HG02588 (cell line): ENCODE measurements at regions not wholly inside any gene's neighbourhood (a gene's known extent, or its start where the extent isn't known, plus 50 kb on each side); places are given as distances from the start of the nearest gene placed in this dataset.

Experiments used
- ATAC-seq: cut with Tn5 transposase; IDR thresholded peaks from one replicate; pipeline ENCODE4 v1.9.1; 2021; ENCODE audit warnings: mild to moderate bottlenecking, moderate library complexity; ENCODE audit not compliant: unreplicated experiment

- no peak for ATAC-seq
These were observed 167.0 kb upstream of the TCERG1L start for GRCh38 chr10:131478377-131478989.

GRCh38 chr10:131480066-131480465, 168.5 kb upstream of the TCERG1L start:
- no peak for ATAC-seq

- ATAC-seq = no peak
These were observed 169.3 kb upstream of the TCERG1L start for GRCh38 chr10:131480861-131481260.

- ATAC-seq = no peak
These were observed 174.2 kb upstream of the TCERG1L start for GRCh38 chr10:131485732-131486131.

- ATAC-seq = no peak
These were observed 176.3 kb upstream of the TCERG1L start for GRCh38 chr10:131487822-131488221.

- no peak for ATAC-seq
These were observed 179.6 kb upstream of the TCERG1L start for GRCh38 chr10:131490991-131491594.

GRCh38 chr10:131492211-131492857, 180.8 kb upstream of the TCERG1L start:
- no peak for ATAC-seq

- ATAC-seq = no peak
These were observed 181.9 kb upstream of the TCERG1L start for GRCh38 chr10:131493432-131493831.

GRCh38 chr10:131494451-131494850, 182.9 kb upstream of the TCERG1L start:
- ATAC-seq = no peak

GRCh38 chr10:131495224-131495623, 183.7 kb upstream of the TCERG1L start:
- ATAC-seq = no peak

- no peak for ATAC-seq
These were observed 184.4 kb upstream of the TCERG1L start for GRCh38 chr10:131495892-131496291.

- ATAC-seq = no peak
These were observed 185.0 kb upstream of the TCERG1L start for GRCh38 chr10:131496351-131497052.

GRCh38 chr10:131499566-131499965, 188.0 kb upstream of the TCERG1L start:
- ATAC-seq = no peak

GRCh38 chr10:131500181-131500580, 188.7 kb upstream of the TCERG1L start:
- no peak for ATAC-seq

GRCh38 chr10:131500892-131501291, 189.4 kb upstream of the TCERG1L start:
- ATAC-seq = no peak

GRCh38 chr10:131503992-131504391, 192.5 kb upstream of the TCERG1L start:
- no peak for ATAC-seq

GRCh38 chr10:131511391-131511790, 199.9 kb upstream of the TCERG1L start:
- ATAC-seq = no peak

- ATAC-seq = no peak
These were observed 201.3 kb upstream of the TCERG1L start for GRCh38 chr10:131512852-131513251.

GRCh38 chr10:131513445-131513844, 201.9 kb upstream of the TCERG1L start:
- no peak for ATAC-seq

- no peak for ATAC-seq
These were observed 202.4 kb upstream of the TCERG1L start for GRCh38 chr10:131513901-131514300.

GRCh38 chr10:131514454-131514853, 202.9 kb upstream of the TCERG1L start:
- ATAC-seq = no peak

GRCh38 chr10:131516285-131516684, 204.8 kb upstream of the TCERG1L start:
- ATAC-seq = no peak
